NCI-H1436 treated with DMSO at 0.1 percent for 48 hours (cell line): ENCODE measurements at regions not wholly inside any gene's neighbourhood (a gene's known extent, or its start where the extent isn't known, plus 50 kb on each side); places are given as distances from the start of the nearest gene placed in this dataset.

Experiments used
- DNase-seq: peaks from one replicate; lab custom pipeline; 2025; lab: John Stamatoyannopoulos, UW

DNA sequence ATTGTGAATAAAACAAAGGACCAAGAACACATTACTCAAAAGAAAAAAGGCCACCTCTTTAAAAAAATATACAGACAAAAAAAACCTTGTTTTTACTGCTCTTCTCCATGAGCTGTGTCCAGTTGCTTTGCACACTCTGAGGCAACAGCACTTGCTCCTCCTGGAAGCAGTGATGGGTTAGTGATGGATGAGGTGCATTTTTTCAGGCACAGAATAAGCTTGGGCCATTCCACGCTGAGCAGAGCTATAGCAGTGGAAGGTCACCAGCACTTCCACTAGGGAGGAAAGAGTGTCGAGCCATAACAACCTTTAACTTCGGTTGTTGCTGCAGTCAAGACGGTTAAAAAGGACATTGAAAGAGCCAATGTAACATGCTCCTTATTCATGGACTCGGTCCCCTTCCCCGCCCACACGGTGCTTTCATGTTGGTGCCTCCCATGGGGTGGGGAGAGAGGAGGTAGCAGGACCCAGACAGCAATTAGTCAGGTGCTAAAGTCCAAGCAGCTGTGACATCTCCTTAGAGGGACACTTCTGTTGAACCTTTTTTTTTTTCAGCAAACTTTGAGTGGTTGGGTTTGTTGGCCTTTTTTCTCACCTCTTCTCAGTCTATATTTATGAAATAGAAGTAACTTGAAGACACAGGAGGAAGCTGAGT lies 136.5 kb upstream of the ADARB2 start:
- DNase-seq, result no peak

GRCh38 chr10:1872151-1872726 lies 134.9 kb upstream of the ADARB2 start:
- DNase-seq, result no peak

DNA sequence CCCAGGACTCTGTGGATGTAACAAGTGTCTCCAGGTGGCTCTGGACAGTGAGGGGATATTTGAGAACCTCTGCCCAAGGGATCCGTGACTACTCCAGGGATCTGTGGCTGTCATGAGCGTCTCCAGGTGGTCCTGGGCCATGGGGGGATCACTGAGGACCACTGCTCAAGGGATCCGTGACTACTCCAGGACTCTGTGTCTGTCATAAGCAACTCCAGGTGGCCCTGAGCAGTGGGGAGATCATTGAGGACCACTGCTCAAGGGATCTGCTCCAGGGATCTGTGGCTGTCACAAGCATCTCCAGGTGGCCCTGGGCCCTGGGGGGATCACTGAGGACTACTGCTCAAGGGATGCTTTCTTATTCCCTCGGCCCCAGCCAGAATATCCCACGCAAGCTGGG lies 133.2 kb upstream of the ADARB2 start:
- DNase-seq, result no peak

GRCh38 chr10:1869861-1870260 lies 132.5 kb upstream of the ADARB2 start:
- no peak for DNase-seq

GRCh38 chr10:1860351-1860750 lies 123.0 kb upstream of the ADARB2 start:
- no peak for DNase-seq

GRCh38 chr10:1858547-1858946 lies 121.2 kb upstream of the ADARB2 start:
- no peak for DNase-seq

DNA sequence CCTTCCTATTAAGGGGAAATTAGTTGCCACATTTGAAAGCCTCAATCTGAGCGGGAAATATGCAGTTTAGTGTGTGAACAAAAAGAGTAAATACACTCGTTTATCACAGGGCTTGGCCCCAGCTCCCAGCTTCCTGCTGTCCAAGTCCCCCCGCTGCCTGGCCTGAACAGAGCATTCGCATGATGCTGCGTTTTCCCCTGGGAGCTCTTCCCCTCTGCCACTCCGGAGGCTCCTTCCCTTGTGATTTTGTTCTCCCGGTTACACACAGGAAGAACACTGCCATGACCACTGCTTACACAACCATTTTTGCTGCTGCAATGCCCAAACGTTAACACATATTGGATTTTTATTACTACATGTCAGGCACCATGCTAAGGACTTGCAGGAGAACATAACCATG lies 120.7 kb upstream of the ADARB2 start:
- no peak for DNase-seq

GRCh38 chr10:1855911-1856310 lies 118.6 kb upstream of the ADARB2 start:
- DNase-seq, result no peak

- no peak for DNase-seq
Observed at GRCh38 chr10:1854271-1854670, 116.9 kb upstream of the ADARB2 start.

DNA sequence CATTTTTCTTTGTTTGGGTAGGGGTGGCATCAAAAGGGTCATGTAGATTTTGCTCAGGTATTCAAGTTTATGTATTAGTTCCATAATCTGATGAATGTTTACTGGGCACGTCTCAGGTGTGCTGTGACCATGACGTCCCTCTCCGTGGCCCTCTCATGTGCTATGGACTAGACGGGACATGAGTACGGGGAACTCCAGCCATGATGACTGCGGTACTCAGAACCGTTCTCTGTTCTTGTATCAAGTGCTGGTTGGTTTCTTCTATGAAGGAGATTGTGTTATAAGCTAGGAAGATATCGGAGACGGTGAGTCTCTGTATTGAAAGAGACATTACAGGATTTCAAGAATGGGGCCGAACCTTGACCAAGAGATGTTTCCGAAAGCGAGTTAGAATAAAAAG lies 116.5 kb upstream of the ADARB2 start:
- DNase-seq, result no peak

DNA sequence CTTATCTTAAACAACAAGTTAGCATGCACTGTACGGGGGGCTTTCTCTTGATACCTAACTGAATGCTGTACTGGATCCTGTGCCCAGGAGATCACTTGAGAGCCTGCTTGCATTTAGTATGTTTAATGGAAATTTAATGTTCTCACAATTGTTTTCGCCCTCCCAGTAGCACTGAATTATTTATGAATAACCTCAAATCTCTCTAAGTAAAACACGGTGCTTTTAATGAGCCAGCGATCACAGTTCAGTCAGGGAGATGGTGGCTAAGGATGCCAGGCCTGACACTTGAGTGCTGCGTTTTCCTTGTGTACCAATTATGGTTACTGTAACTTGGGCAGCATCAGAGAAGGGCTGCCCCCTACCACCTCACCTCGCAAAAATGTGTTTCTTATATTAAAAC lies 115.5 kb upstream of the ADARB2 start:
- DNase-seq, result no peak

- DNase-seq, result no peak
Observed at GRCh38 chr10:1851762-1852161, 114.4 kb upstream of the ADARB2 start.

- DNase-seq, result no peak
Observed at GRCh38 chr10:1850971-1851527, 113.7 kb upstream of the ADARB2 start.

GRCh38 chr10:1847361-1847760 lies 110.0 kb upstream of the ADARB2 start:
- no peak for DNase-seq

DNA sequence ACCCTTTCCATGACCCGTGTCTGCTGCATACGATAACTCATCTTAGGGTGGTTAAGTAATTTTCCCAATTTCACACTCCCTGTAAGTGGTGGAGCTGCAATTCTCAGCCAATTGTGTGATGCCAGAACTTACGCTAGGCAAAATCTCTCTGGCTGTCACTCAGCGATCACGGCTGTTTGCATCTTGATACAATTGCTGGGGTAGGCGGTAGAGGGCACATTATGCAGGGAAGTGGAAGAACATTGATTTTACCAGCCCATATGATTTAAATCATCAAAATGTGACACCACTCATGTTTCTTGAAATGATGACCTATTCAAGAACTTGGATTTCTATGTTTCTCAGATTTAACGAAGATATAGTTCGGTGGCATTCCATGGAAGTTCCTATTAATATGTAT lies 108.7 kb upstream of the ADARB2 start:
- no peak for DNase-seq

DNA sequence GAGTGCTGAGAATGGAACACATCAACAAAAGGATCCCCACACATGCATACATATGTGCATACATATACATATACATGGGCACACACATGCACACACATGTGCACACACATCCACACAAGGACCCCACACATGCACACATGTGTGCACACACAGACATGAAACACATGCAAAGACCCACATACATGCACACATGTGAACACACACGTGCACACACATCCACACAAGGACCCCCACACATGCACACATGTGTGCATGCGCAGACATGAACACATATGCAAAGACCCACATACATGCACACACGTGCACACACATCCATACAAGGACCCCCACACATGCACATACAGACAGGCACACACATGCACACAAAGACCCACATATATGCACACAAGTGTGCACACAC lies 104.4 kb upstream of the ADARB2 start:
- DNase-seq, result no peak

GRCh38 chr10:1829712-1830111 lies 92.4 kb upstream of the ADARB2 start:
- peak; percentile 69 for DNase-seq

GRCh38 chr10:1824928-1825327 lies 87.6 kb upstream of the ADARB2 start:
- no peak for DNase-seq

- no peak for DNase-seq
Observed at GRCh38 chr10:1814556-1814955, 77.2 kb upstream of the ADARB2 start.

GRCh38 chr10:1809139-1809741 lies 71.9 kb upstream of the ADARB2 start:
- no peak for DNase-seq

DNA sequence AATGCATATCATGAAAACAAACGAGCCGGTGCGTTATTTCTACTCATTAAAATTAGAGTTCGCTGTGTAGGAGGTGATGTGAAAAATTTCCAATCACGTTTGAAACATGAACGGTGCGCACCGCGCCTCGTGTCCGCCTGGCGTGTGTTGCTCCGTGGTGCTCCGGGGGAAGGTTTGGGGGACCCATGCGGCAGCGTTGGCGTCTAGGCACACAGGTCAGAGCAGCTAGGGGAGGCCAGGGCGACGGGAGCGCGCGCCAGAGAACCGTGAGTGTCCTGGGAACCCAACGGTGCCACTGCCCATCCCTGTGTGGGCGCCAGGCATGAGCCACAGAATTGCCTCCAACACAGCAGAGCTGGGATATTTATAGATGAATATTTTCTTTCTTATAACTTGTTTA lies 70.6 kb upstream of the ADARB2 start:
- no peak for DNase-seq

DNA sequence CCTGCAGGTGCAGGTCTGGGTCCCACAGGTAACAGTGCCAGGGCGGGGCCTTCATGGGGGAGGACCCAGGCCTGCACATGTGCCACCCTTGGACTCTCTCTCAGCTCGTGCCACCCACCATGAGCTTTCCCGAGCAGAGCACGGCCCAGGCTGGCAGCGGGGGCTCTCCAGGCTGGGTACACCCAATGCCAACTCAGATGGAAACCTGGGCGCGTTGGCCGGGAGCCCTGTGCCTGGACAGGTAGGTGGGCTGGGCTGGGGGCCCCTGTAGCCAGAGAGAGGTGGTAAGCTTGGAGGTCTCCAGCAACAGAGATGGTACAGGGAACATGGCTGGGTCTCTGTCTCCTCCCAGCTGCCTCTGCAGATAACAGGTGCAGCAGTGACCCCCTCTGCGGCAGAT lies 69.9 kb upstream of the ADARB2 start:
- no peak for DNase-seq

- no peak for DNase-seq
Observed at GRCh38 chr10:1802413-1802812, 65.1 kb upstream of the ADARB2 start.

GRCh38 chr10:1788401-1788800 lies 51.1 kb upstream of the ADARB2 start:
- no peak for DNase-seq
